OCI-LY3 (cell line): ENCODE measurements at regions not wholly inside any gene's neighbourhood (a gene's known extent, or its start where the extent isn't known, plus 50 kb on each side); places are given as distances from the start of the nearest gene placed in this dataset.

Experiments used
- H2AFZ ChIP-seq: fragments of 200-600, 300-600 bp; shearing (Covaris generic); 2 replicates; pipeline ENCODE4 v1.6.0; 2014; ENCODE audit warnings: antibody characterized with exemption, low read depth, low read length
- H3K27ac ChIP-seq: fragments of 200-600, 300-600 bp; sonication (generic); 2 replicates; pipeline ENCODE4 v1.5.1; 2014; ENCODE audit warnings: mild to moderate bottlenecking, low read length, moderate library complexity, mixed read lengths
- H3K27me3 ChIP-seq: fragments of 200-600, 300-600 bp; sonication (generic); 2 replicates; pipeline ENCODE4 v1.6.1; 2014; ENCODE audit warnings: low read depth, low read length, mixed read lengths
- H3K36me3 ChIP-seq: fragments of 200-600, 300-600 bp; sonication (generic); replicated peaks from 2 replicates; pipeline ENCODE3; 2014; ENCODE audit warnings: low read depth, low read length, mixed read lengths
- H3K4me1 ChIP-seq: fragments of 300-600, 200-600 bp; sonication (generic); 2 replicates; pipeline ENCODE4 v1.6.1; 2014; ENCODE audit warnings: low read length, mixed read lengths
- H3K4me2 ChIP-seq: fragments of 200-600, 300-600 bp; sonication (generic); 2 replicates; pipeline ENCODE4 v1.6.1; 2014; ENCODE audit warnings: low read length, mixed read lengths
- H3K4me3 ChIP-seq: fragments of 300-600, 200-600 bp; sonication (generic); 2 replicates; pipeline ENCODE4 v1.5.1; 2014; ENCODE audit warnings: antibody characterized with exemption, mild to moderate bottlenecking, low read length, moderate library complexity
- H3K79me2 ChIP-seq: fragments of 300-600, 200-600 bp; shearing (Covaris generic); 2 replicates; pipeline ENCODE4 v1.6.1; 2014; ENCODE audit warnings: mild to moderate bottlenecking, low read length, mixed read lengths
- H3K9ac ChIP-seq: fragments of 300-600, 200-600 bp; shearing (Covaris generic); 2 replicates; pipeline ENCODE4 v1.6.0; 2014; ENCODE audit warnings: mild to moderate bottlenecking, low read length, moderate library complexity
- H3K9me3 ChIP-seq: fragments of 200-600, 300-600 bp; shearing (Covaris generic); 2 replicates; pipeline ENCODE4 v1.6.1; 2014; ENCODE audit warnings: low read length, mixed read lengths; ENCODE audit not compliant: insufficient read depth
- H4K20me1 ChIP-seq: fragments of 200-600, 300-600 bp; sonication (generic); 2 replicates; pipeline ENCODE4 v1.6.1; 2016; ENCODE audit warnings: low read length, mixed read lengths; ENCODE audit not compliant: insufficient read depth
- EZH2phosphoT487 ChIP-seq: fragments of 200-600 bp; shearing (Covaris generic); IDR thresholded peaks from 2 replicates; pipeline ENCODE4 v1.6.1; 2018; ENCODE audit warnings: antibody characterized with exemption, mixed run types, low read depth
- TF ChIP-seq, protein P1 (sequence below): fragments of 200-600, 300-600 bp; sonication (generic); IDR thresholded peaks from 2 replicates; pipeline ENCODE4 v1.5.1; 2014; ENCODE audit warnings: antibody characterized with exemption, low read length, low read depth

DNA sequence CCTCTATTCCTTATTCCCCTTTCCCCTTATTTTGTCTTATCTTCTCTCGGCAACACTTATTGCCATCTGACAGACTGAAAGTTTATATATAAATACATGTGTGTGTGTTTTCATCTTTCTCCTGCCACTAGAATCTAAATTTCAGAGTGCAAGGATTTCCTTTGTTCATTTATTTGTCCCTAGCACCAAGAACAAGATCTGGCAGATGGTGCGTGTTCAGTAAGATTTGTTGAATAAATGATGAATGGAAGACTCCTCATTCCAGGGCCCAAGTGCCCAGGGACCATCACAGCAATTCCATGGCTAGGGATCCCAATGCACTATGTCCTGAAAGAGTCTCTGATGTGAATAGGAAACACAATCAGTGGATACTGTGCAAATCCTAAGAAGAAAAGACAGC is 97.9 kb upstream of the EEA1 start:
- Histone ChIP-seq H3K27me3 (peaks cover 24% of the 10 kb centered on the region), H2AFZ (no peak overlapping the region), H3K4me1 (no peaks in the 10 kb centered on the region), H3K9me3 (no peaks in the 10 kb centered on the region), H3K9ac (no peak overlapping the region), H3K27ac (no peak overlapping the region), H3K4me2 (no peak overlapping the region), H3K4me3 (no peak overlapping the region), H4K20me1 (no peaks in the 10 kb centered on the region), H3K79me2 (no peaks in the 10 kb centered on the region), H3K36me3 (no peaks in the 10 kb centered on the region)
- TF ChIP-seq EZH2phosphoT487: no peak
- TF ChIP-seq, protein P1, sequence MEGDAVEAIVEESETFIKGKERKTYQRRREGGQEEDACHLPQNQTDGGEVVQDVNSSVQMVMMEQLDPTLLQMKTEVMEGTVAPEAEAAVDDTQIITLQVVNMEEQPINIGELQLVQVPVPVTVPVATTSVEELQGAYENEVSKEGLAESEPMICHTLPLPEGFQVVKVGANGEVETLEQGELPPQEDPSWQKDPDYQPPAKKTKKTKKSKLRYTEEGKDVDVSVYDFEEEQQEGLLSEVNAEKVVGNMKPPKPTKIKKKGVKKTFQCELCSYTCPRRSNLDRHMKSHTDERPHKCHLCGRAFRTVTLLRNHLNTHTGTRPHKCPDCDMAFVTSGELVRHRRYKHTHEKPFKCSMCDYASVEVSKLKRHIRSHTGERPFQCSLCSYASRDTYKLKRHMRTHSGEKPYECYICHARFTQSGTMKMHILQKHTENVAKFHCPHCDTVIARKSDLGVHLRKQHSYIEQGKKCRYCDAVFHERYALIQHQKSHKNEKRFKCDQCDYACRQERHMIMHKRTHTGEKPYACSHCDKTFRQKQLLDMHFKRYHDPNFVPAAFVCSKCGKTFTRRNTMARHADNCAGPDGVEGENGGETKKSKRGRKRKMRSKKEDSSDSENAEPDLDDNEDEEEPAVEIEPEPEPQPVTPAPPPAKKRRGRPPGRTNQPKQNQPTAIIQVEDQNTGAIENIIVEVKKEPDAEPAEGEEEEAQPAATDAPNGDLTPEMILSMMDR: no peak

GRCh38 chr12:93029091-93029490 is 100.0 kb upstream of the EEA1 start:
- no peaks in the 10 kb centered on the region for H3K4me1 ChIP-seq
- no peak overlapping the region for H3K9ac ChIP-seq
- peaks cover 37% of the 10 kb centered on the region for H3K27me3 ChIP-seq
- H4K20me1 ChIP-seq: no peaks in the 10 kb centered on the region
- no peak for TF ChIP-seq EZH2phosphoT487
- TF ChIP-seq, protein P1: no peak
- no peak overlapping the region for H3K4me3 ChIP-seq
- no peaks in the 10 kb centered on the region for H3K9me3 ChIP-seq
- no peaks in the 10 kb centered on the region for H3K36me3 ChIP-seq
- H3K4me2 ChIP-seq: no peak overlapping the region
- no peak overlapping the region for H3K27ac ChIP-seq
- no peaks in the 10 kb centered on the region for H3K79me2 ChIP-seq
- no peak overlapping the region for H2AFZ ChIP-seq

DNA sequence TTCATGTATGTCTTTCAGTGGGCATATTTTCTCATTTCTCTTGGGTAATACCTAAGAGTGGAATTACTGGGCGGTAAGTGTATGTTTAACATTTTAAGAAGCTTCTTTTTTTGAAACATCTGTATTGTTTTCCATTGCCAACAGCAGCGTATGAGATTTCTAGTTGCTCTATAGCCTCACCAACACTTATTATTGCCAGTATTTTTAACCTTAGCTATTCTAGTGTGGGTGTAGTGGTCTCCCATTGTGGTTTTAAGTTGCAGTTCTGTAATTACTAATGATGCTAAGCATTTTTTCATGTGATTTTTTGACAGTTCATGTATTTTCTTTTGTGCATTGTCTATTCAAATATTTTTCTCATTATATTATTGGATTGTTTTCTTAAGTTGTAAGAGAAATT is 101.9 kb upstream of the EEA1 start:
- Histone ChIP-seq H2AFZ (no peak overlapping the region), H3K79me2 (no peaks in the 10 kb centered on the region), H4K20me1 (no peaks in the 10 kb centered on the region), H3K36me3 (no peaks in the 10 kb centered on the region), H3K9ac (no peak overlapping the region), H3K4me2 (no peak overlapping the region), H3K9me3 (no peaks in the 10 kb centered on the region), H3K27me3 (peaks cover 54% of the 10 kb centered on the region), H3K4me1 (no peaks in the 10 kb centered on the region), H3K4me3 (no peak overlapping the region), H3K27ac (no peak overlapping the region)
- no peak for TF ChIP-seq EZH2phosphoT487
- TF ChIP-seq, protein P1: no peak

- Histone ChIP-seq H3K9ac (no peak overlapping the region), H3K4me1 (no peaks in the 10 kb centered on the region), H4K20me1 (no peaks in the 10 kb centered on the region), H3K79me2 (no peaks in the 10 kb centered on the region), H2AFZ (no peak overlapping the region), H3K9me3 (no peaks in the 10 kb centered on the region), H3K27ac (no peak overlapping the region), H3K4me2 (no peak overlapping the region), H3K4me3 (no peak overlapping the region), H3K36me3 (no peaks in the 10 kb centered on the region), H3K27me3 (peaks cover 44% of the 10 kb centered on the region)
- TF ChIP-seq, protein P1: no peak
- TF ChIP-seq EZH2phosphoT487: no peak
Measured at GRCh38 chr12:93032758-93033157, 103.7 kb upstream of the EEA1 start.
